ENCODE measurements at regions not wholly inside any gene's neighbourhood (a gene's known extent, or its start where the extent isn't known, plus 50 kb on each side); places are given as distances from the start of the nearest gene placed in this dataset.

DNA sequence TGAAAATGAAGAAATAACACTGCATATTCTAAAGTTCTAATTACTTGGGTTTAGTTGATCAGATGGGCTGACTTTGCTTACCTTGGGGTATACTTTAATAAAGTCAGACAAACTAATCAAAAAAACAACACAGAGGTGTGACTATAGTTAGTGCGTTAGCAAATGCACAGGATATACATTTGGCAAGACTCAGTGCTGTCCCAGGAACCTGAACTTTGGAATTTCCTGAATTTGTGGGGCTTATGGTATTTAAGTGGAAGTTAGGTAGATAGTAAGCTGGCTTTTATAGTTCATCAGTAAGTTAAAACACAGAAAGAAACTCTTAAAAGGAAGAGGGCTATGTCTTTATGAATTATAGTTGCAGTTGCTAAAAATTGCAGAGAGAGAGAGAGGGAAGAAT, 302.6 kb upstream of the DDI1 start:
- no peak overlapping the region for H2AFZ ChIP-seq (ENCODE audit: low read depth, low read length)
- H4K20me1 ChIP-seq (ENCODE audit: insufficient read depth): no peaks in the 10 kb centered on the region
- H3K4me3 ChIP-seq (ENCODE audit: low read length): no peak overlapping the region
- TF ChIP-seq EP300 (conservative IDR thresholded peaks at IDR 0.05; ENCODE audit: poor library complexity, severe bottlenecking) (no peak), MXI1 (conservative IDR thresholded peaks at IDR 0.05; ENCODE audit: poor library complexity, severe bottlenecking) (no peak), EZH2 (IDR thresholded peaks at IDR 0.05; ENCODE audit: borderline replicate concordance, insufficient read depth, low read length, poor library complexity, severe bottlenecking) (no peak), RAD21 (conservative IDR thresholded peaks at IDR 0.05) (no peak), SMC3 (conservative IDR thresholded peaks at IDR 0.05; ENCODE audit: poor library complexity) (no peak), POLR2AphosphoS5 (IDR thresholded peaks at IDR 0.05) (no peak), TAF1 (IDR thresholded peaks at IDR 0.05; ENCODE audit: low read depth) (no peak)
- TF ChIP-seq, protein P1, sequence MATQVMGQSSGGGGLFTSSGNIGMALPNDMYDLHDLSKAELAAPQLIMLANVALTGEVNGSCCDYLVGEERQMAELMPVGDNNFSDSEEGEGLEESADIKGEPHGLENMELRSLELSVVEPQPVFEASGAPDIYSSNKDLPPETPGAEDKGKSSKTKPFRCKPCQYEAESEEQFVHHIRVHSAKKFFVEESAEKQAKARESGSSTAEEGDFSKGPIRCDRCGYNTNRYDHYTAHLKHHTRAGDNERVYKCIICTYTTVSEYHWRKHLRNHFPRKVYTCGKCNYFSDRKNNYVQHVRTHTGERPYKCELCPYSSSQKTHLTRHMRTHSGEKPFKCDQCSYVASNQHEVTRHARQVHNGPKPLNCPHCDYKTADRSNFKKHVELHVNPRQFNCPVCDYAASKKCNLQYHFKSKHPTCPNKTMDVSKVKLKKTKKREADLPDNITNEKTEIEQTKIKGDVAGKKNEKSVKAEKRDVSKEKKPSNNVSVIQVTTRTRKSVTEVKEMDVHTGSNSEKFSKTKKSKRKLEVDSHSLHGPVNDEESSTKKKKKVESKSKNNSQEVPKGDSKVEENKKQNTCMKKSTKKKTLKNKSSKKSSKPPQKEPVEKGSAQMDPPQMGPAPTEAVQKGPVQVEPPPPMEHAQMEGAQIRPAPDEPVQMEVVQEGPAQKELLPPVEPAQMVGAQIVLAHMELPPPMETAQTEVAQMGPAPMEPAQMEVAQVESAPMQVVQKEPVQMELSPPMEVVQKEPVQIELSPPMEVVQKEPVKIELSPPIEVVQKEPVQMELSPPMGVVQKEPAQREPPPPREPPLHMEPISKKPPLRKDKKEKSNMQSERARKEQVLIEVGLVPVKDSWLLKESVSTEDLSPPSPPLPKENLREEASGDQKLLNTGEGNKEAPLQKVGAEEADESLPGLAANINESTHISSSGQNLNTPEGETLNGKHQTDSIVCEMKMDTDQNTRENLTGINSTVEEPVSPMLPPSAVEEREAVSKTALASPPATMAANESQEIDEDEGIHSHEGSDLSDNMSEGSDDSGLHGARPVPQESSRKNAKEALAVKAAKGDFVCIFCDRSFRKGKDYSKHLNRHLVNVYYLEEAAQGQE (IDR thresholded peaks at IDR 0.05; ENCODE audit: borderline replicate concordance): no peak
- TF ChIP-seq, protein P2, sequence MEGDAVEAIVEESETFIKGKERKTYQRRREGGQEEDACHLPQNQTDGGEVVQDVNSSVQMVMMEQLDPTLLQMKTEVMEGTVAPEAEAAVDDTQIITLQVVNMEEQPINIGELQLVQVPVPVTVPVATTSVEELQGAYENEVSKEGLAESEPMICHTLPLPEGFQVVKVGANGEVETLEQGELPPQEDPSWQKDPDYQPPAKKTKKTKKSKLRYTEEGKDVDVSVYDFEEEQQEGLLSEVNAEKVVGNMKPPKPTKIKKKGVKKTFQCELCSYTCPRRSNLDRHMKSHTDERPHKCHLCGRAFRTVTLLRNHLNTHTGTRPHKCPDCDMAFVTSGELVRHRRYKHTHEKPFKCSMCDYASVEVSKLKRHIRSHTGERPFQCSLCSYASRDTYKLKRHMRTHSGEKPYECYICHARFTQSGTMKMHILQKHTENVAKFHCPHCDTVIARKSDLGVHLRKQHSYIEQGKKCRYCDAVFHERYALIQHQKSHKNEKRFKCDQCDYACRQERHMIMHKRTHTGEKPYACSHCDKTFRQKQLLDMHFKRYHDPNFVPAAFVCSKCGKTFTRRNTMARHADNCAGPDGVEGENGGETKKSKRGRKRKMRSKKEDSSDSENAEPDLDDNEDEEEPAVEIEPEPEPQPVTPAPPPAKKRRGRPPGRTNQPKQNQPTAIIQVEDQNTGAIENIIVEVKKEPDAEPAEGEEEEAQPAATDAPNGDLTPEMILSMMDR (IDR thresholded peaks at IDR 0.05; ENCODE audit: poor library complexity, severe bottlenecking): no peak
- H3K27me3 ChIP-seq (ENCODE audit: insufficient read depth, low read depth, low read length): no peaks in the 10 kb centered on the region
- no peak overlapping the region for H3K27ac ChIP-seq (ENCODE audit: low read length)
- no peaks in the 10 kb centered on the region for H3F3A ChIP-seq (ENCODE audit: insufficient read depth, low read length, poor library complexity, severe bottlenecking)
- H3K4me2 ChIP-seq (ENCODE audit: low read length): no peak overlapping the region
- no peaks in the 10 kb centered on the region for H3K9me3 ChIP-seq (ENCODE audit: low read length)
- no peaks in the 10 kb centered on the region for H3K36me3 ChIP-seq (ENCODE audit: insufficient read depth, low read length)
- no peaks in the 10 kb centered on the region for H3K9me2 ChIP-seq (ENCODE audit: insufficient read depth, low read length)
- H3K79me2 ChIP-seq (replicated peaks; ENCODE audit: insufficient read depth, low read length): no peaks in the 10 kb centered on the region
- H3K9ac ChIP-seq (ENCODE audit: low read length): no peak overlapping the region

DNA sequence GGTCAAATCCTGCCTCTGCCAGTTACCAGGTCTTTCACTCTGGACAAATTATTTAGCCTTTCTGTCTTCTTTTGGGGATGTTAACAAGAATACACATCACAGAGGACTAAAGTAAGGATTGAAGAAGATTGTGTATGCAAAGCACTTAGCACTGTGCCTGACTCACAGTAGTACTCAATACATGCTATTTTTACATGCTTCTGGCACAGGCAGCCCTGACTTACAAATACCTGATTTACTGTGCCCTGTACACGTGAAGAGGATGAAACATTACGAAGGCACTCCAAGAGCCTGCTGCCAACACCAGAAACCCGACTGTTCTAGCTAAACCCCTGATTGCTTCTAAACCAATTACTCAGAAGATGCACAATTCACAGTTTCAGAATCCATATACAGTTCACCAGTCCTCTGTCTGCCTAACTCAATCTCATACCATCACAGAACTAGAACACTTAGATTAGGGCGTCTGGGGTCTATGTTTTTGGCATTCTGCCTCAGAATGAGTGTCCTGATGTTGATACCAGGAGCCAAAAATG, 300.9 kb upstream of the DDI1 start:
- no peak overlapping the region for H3K4me3 ChIP-seq (ENCODE audit: low read length)

More for the DNA sequence above, 300.9 kb upstream of the DDI1 start:
- Histone ChIP-seq H3K27me3 (ENCODE audit: insufficient read depth, low read depth, low read length) (no peaks in the 10 kb centered on the region), H4K20me1 (ENCODE audit: insufficient read depth) (no peaks in the 10 kb centered on the region), H3K36me3 (ENCODE audit: insufficient read depth, low read length) (no peaks in the 10 kb centered on the region), H3K27ac (ENCODE audit: low read length) (no peak overlapping the region), H3K9ac (ENCODE audit: low read length) (no peak overlapping the region), H3K4me2 (ENCODE audit: low read length) (no peak overlapping the region), H3K9me3 (ENCODE audit: low read length) (no peaks in the 10 kb centered on the region), H3K9me2 (ENCODE audit: insufficient read depth, low read length) (no peaks in the 10 kb centered on the region), H3K79me2 (replicated peaks; ENCODE audit: insufficient read depth, low read length) (no peaks in the 10 kb centered on the region), H3F3A (ENCODE audit: insufficient read depth, low read length, poor library complexity, severe bottlenecking) (no peaks in the 10 kb centered on the region), H2AFZ (ENCODE audit: low read depth, low read length) (no peak overlapping the region)
- TF ChIP-seq RAD21 (conservative IDR thresholded peaks at IDR 0.05): no peak
- TF ChIP-seq EZH2 (IDR thresholded peaks at IDR 0.05; ENCODE audit: borderline replicate concordance, insufficient read depth, low read length, poor library complexity, severe bottlenecking): no peak
- TF ChIP-seq EP300 (conservative IDR thresholded peaks at IDR 0.05; ENCODE audit: poor library complexity, severe bottlenecking): no peak
- TF ChIP-seq, protein P1 (IDR thresholded peaks at IDR 0.05; ENCODE audit: borderline replicate concordance): no peak
- TF ChIP-seq, protein P2 (IDR thresholded peaks at IDR 0.05; ENCODE audit: poor library complexity, severe bottlenecking): no peak
- TF ChIP-seq POLR2AphosphoS5 (IDR thresholded peaks at IDR 0.05): no peak
- no peak for TF ChIP-seq TAF1 (IDR thresholded peaks at IDR 0.05; ENCODE audit: low read depth)
- TF ChIP-seq MXI1 (conservative IDR thresholded peaks at IDR 0.05; ENCODE audit: poor library complexity, severe bottlenecking): no peak
- TF ChIP-seq SMC3 (conservative IDR thresholded peaks at IDR 0.05; ENCODE audit: poor library complexity): no peak
